HG02642 (cell line): ENCODE measurements at regions not wholly inside any gene's neighbourhood (a gene's known extent, or its start where the extent isn't known, plus 50 kb on each side); places are given as distances from the start of the nearest gene placed in this dataset.
"Not testable (repeated sequence)": the region's sequence is repeated elsewhere in the genome, so short reads cannot be mapped to it uniquely, and the experiment has no call there.

ENCODE experiments used
- ATAC-seq: cut with Tn5 transposase; IDR thresholded peaks from one replicate; pipeline ENCODE4 v1.9.1; 2021; ENCODE audit warnings: mild to moderate bottlenecking; ENCODE audit not compliant: unreplicated experiment, poor library complexity

DNA sequence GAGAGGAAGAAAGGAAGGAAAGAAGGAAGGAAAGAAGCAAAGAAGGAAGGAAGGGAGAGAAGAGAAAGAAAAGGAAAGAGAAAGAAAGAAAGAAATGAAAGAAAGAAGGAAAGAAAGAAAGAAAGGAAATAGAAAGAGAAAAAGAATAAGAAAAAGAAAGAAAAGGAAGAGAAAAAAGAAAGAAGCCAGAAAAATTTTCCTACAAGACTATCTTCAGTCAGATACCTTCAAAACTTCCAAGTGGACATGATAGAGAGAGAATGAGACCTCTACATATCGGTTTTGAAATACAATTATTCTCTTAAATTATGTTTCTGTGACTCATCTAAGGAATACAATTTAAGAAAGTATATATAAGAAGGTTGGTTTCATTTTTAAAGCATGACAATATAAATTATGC lies 1369.0 kb downstream of the ZPLD1 start:
- no peak for ATAC-seq

GRCh38 chr3:103810167-103810566 lies 1375.4 kb downstream of the ZPLD1 start:
- no peak for ATAC-seq

- ATAC-seq = no peak
These were observed 1379.1 kb downstream of the ZPLD1 start for GRCh38 chr3:103813955-103814354.

GRCh38 chr3:103818398-103818797 lies 1383.6 kb downstream of the ZPLD1 start:
- ATAC-seq = no peak

DNA sequence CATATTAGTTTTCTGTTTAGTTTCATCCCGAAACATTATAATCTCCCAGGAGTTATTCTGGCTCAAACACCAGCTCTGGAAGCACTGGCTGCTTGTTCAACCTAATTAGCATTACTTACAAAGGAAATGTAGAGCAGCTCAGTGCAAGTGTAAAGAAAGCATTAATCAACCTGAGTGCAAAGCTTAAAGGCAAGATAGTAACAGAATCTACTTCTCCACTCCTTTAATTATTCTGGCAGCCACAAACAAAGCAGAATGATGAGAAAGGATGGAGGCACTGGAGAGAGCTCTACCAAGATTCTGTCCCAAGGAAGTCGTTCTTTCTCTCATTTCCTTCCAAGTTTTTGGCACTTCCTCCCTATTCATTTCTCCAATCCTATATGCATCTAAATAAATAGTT lies 1384.0 kb downstream of the ZPLD1 start:
- ATAC-seq = no peak

GRCh38 chr3:103825586-103825985 lies 1390.8 kb downstream of the ZPLD1 start:
- ATAC-seq = no peak

DNA sequence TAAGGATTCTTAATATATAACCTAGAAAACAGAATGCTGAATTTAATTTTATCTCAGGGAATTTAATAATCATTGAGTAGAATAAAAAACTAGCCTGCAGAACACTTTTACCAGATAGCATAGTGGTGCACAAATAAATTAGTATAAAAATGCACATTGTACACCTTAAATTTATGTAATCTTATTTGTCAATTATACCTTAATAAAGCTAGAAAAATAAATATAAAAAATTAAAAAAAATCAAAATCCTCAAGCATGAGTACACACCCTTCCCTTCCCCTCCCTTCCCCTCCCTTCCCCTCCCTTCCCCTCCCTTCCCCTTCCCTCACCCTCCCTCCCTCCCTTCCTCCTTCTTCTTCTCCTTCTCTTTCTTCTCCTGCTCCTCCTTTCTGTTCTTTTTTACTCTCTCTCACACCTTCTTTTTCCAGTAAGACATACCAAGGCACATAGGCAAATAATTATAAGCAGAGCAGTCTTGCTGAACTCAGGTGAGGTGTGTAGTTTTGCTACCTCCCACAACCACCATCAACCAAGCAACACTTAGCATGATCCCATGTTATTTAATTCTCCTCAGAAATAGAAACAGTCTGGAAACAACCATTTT lies 1395.0 kb downstream of the ZPLD1 start:
- ATAC-seq = no peak

GRCh38 chr3:103847081-103848062 lies 1412.6 kb downstream of the ZPLD1 start:
- ATAC-seq = no peak

DNA sequence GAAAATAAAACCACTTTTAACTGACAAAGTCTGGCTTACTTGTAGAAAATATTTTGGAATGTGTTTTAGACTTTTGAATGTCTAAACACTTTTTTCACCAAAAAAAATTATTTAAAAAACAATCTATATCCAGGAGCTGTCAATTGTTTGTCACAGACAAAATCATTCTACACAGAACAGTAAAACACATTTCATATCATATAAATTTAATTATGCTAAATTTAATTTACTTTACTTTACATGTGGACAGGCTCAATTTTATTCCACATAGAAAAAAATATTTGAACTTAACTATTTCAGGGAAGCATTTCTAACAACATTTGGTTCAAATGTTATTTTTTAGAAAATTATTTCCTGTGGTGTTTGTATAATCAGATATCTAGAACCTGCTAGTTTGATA lies 1417.0 kb downstream of the ZPLD1 start:
- ATAC-seq = no peak

GRCh38 chr3:103862415-103862814 lies 1427.6 kb downstream of the ZPLD1 start:
- ATAC-seq = no peak

GRCh38 chr3:103863381-103863780 lies 1428.6 kb downstream of the ZPLD1 start:
- no peak for ATAC-seq

GRCh38 chr3:103866113-103866512 lies 1431.3 kb downstream of the ZPLD1 start:
- ATAC-seq = no peak

DNA sequence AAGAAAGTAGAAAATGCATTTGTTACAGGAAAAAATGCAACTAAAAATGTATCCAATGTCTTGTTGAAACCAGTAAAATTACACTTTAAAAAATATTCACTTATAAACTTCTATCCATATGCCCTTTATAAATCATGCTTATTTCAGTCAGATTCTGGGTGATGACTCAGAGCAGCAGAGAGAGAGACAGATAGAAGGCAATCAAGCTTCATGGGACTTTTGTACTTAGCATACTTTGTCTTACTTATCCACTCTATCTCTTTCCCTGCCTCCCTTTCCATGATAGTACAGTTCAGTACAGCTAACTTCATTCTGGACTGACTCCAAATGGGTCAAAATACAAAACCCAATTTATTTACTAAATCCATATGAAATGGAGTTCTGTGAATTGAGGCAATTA lies 1438.2 kb downstream of the ZPLD1 start:
- ATAC-seq = no peak

GRCh38 chr3:103873897-103874545 lies 1439.2 kb downstream of the ZPLD1 start:
- ATAC-seq = no peak

- not testable (repeated sequence) for ATAC-seq
These were observed 1447.0 kb downstream of the ZPLD1 start for GRCh38 chr3:103881809-103882208.

DNA sequence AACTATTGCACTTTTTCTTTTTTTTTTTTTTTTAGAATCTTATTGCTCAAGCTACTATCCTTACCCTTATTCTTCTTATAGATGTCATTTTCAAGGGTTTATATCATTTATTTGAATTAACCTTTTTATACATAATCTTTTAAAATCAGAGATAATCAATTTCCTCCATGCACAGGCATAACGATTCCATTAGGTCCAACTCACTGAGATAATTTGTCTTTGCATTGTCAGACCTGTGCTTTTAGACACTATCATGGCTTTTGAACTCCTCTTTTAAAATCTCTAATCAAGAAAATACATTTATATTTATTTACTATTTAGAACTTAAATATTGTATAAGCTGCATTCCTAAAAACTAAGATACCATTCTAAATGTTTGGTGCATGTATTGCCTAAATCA lies 1454.9 kb downstream of the ZPLD1 start:
- ATAC-seq = no peak

DNA sequence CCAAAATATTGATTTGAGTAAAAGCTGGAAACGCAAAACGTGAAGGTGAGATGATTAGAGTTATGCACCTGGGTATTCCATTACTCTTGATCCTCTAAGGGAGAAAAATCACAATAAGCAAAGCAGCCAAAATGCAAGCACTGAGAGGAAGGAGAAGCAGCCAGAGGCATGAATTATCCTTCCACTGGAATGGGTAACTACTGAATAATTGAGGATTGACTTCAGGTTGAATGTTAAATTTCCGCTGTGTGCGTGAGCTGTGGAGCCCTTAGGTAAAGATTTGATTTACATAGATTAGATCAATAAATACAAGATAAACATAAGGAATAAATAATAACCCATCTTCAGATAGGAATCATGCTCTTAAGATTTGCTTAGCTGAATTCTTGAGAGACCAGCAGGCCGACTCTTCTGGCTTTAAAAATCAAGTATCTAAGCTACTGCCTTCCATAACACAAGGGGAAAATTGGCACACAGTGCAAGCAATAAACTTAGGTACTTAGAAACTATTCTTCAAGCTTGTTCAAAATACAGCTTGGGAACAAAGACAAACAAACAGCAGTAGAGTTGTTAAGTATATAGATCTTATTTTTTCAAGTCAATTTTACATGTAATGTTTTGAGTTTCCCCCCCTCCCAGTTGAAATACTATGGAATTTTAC lies 1459.5 kb downstream of the ZPLD1 start:
- ATAC-seq = no peak

DNA sequence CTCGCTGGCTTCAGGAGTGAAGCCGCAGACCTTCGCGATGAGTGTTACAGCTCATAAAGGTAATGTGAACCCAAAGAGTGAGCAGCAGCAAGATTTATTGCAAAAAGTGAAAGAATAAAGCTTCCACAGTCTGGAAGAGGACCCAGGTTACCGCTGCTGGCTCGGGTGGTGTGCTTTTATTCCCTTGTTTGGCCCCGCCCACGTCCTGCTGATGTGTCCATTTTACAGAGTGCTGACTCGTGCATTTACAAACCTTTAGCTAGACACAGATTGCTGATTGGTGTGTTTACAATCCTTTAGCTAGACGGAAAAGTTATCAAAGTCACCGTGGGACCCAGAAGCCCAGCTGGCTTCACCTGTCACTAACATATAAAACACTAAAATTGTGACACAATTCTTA lies 1464.5 kb downstream of the ZPLD1 start:
- no peak for ATAC-seq

GRCh38 chr3:103904991-103905390 lies 1461.7 kb upstream of the ALCAM start:
- no peak for ATAC-seq

DNA sequence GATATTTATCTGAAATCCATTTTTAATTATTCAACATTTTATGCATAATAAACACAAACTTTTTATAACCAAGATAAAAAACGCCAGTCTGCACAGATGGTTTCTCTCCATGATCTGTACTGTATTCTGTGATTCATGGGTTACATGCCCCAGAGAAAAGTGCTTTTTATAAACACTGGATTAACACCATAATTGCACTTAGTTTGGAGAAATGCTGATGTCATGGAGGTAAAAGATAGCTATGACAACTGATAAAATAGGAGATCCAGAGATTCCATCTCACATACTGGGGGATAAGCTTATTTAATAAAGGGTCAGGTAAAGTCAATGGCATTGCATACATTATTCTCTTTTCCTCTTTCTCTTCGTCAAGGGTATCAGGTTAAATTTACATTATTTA lies 1460.4 kb upstream of the ALCAM start:
- ATAC-seq = no peak

DNA sequence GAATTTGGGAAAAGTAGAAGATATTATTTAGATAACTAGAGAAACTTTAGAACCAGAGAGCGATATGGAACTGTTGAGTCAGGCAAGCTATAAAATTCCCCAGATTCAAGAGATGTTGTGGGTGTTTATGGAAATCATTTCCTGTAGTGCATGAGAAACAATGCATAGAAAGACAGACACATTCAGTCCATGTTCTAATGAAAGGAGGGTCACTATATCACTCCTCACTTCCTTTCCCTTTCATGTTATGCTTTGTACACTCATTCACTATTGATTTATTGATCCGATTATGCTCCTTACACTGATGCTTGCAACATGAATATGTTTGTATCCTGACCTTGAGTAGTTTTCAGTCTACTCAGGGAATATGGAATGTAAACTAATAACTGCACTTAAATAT lies 1459.9 kb upstream of the ALCAM start:
- no peak for ATAC-seq
